ENCODE measurements at regions not wholly inside any gene's neighbourhood (a gene's known extent, or its start where the extent isn't known, plus 50 kb on each side); places are given as distances from the start of the nearest gene placed in this dataset.

- TF ChIP-seq CTCF (IDR thresholded peaks at IDR 0.05; ENCODE audit: insufficient read depth, low read length, poor library complexity, severe bottlenecking) (no peak), EZH2phosphoT487 (conservative IDR thresholded peaks at IDR 0.05; ENCODE audit: low read length) (no peak)
Measured at GRCh38 chr2:22375096-22375495, 1009.9 kb upstream of the KLHL29 start.
